GM21723 (cell line): ENCODE measurements at regions not wholly inside any gene's neighbourhood (a gene's known extent, or its start where the extent isn't known, plus 50 kb on each side); places are given as distances from the start of the nearest gene placed in this dataset.
"Not testable (repeated sequence)": the region's sequence is repeated elsewhere in the genome, so short reads cannot be mapped to it uniquely, and the experiment has no call there.

Experiments used
- ATAC-seq: cut with Tn5 transposase; IDR thresholded peaks from one replicate; pipeline ENCODE4 v1.9.1; 2021; ENCODE audit warnings: mild to moderate bottlenecking, moderate library complexity; ENCODE audit not compliant: unreplicated experiment

- no peak for ATAC-seq
Observed at GRCh38 chr20:50435397-50436051, 74.7 kb upstream of the PTPN1 start.

- ATAC-seq: no peak
Observed at GRCh38 chr20:50436052-50436656, 74.0 kb upstream of the PTPN1 start.

GRCh38 chr20:50436696-50437095 is 73.5 kb upstream of the PTPN1 start:
- ATAC-seq: no peak

- no peak for ATAC-seq
Observed at GRCh38 chr20:50438986-50439407, 71.2 kb upstream of the PTPN1 start.

- ATAC-seq: no peak
Observed at GRCh38 chr20:50439539-50440453, 70.4 kb upstream of the PTPN1 start.

- ATAC-seq: no peak
Observed at GRCh38 chr20:50442512-50442911, 67.7 kb upstream of the PTPN1 start.

GRCh38 chr20:50445354-50446151 is 64.6 kb upstream of the PTPN1 start:
- no peak for ATAC-seq

GRCh38 chr20:50446351-50447101 is 63.7 kb upstream of the PTPN1 start:
- no peak for ATAC-seq

GRCh38 chr20:50447102-50447804 is 62.9 kb upstream of the PTPN1 start:
- ATAC-seq: no peak

- ATAC-seq: no peak
Observed at GRCh38 chr20:50447817-50448216, 62.4 kb upstream of the PTPN1 start.

GRCh38 chr20:50448625-50449403 is 61.4 kb upstream of the PTPN1 start:
- ATAC-seq: not testable (repeated sequence)

- peak; percentile 64 for ATAC-seq
Observed at GRCh38 chr20:50449738-50450492, 60.3 kb upstream of the PTPN1 start.

GRCh38 chr20:50450493-50450826 is 59.7 kb upstream of the PTPN1 start:
- ATAC-seq: no peak

- ATAC-seq: peak; percentile 80
Observed at GRCh38 chr20:50450881-50451752, 59.1 kb upstream of the PTPN1 start.

- ATAC-seq: not testable (repeated sequence)
Observed at GRCh38 chr20:50451792-50452425, 58.3 kb upstream of the PTPN1 start.

- ATAC-seq: no peak
Observed at GRCh38 chr20:50453533-50454244, 56.5 kb upstream of the PTPN1 start.
